Keratinocyte (primary cell): ENCODE measurements at regions not wholly inside any gene's neighbourhood (a gene's known extent, or its start where the extent isn't known, plus 50 kb on each side); places are given as distances from the start of the nearest gene placed in this dataset.

Experiments used
- DNase-seq: peaks from one replicate; pipeline ENCODE4 v3.0.0-alpha.2; 2011; ENCODE audit warnings: low read depth, missing footprints, low spot score
- FAIRE-seq: peaks from 2 replicates; lab custom pipeline; 2011; peaks lifted over from hg19 to GRCh38; lab: Jason Lieb, UNC
- H2AFZ ChIP-seq: 2 replicates; pipeline ENCODE4 v1.6.0; 2012; ENCODE audit warnings: low read length, control low read depth, inconsistent platforms; ENCODE audit not compliant: control insufficient read depth
- H3K27ac ChIP-seq: 2 replicates; pipeline ENCODE4 v1.5.1; 2011; ENCODE audit warnings: low read length; ENCODE audit not compliant: control insufficient read depth, insufficient read depth
- H3K27me3 ChIP-seq: 3 replicates; pipeline ENCODE4 v1.6.0; 2011; ENCODE audit warnings: low read length; ENCODE audit not compliant: control insufficient read depth, insufficient read depth; ENCODE audit errors: extremely low read depth
- H3K36me3 ChIP-seq, 2 experiments: 2 replicates in 1 of 2; 3 replicates in 1 of 2; pipeline ENCODE4 v1.5.1; 2011; ENCODE audit warnings: low read length in 2 of 2, mild to moderate bottlenecking in 1 of 2; ENCODE audit not compliant: control insufficient read depth in 2 of 2, insufficient read depth in 2 of 2; ENCODE audit errors: extremely low read depth in 1 of 2
- H3K4me1 ChIP-seq: 3 replicates; pipeline ENCODE4 v1.5.1; 2011; ENCODE audit warnings: low read length; ENCODE audit not compliant: control insufficient read depth, insufficient read depth; ENCODE audit errors: extremely low read depth
- H3K4me2 ChIP-seq: 3 replicates; pipeline ENCODE4 v1.6.0; 2011; ENCODE audit warnings: low read depth, low read length; ENCODE audit not compliant: control insufficient read depth, insufficient read depth; ENCODE audit errors: extremely low read depth
- H3K4me3 ChIP-seq, 3 experiments: fragments of 200-600 bp in 1 of 3; sonication (generic) in 1 of 3; 2 replicates in 2 of 3; 3 replicates in 1 of 3; pipeline ENCODE4 v1.5.1; 2011 to 2016; ENCODE audit warnings: low read length in 3 of 3, mild to moderate bottlenecking in 3 of 3, control low read depth in 2 of 3, inconsistent platforms in 1 of 3, low read depth in 1 of 3, mixed read lengths in 1 of 3, mixed run types in 1 of 3, moderate library complexity in 1 of 3; ENCODE audit not compliant: control insufficient read depth in 2 of 3, insufficient read depth in 2 of 3; ENCODE audit errors: extremely low read depth in 1 of 3
- H3K79me2 ChIP-seq: 2 replicates; pipeline ENCODE4 v1.6.0; 2012; ENCODE audit warnings: low read length; ENCODE audit not compliant: control insufficient read depth, insufficient read depth
- H3K9ac ChIP-seq: 3 replicates; pipeline ENCODE4 v1.6.0; 2011; ENCODE audit warnings: low read length; ENCODE audit not compliant: control insufficient read depth, insufficient read depth; ENCODE audit errors: extremely low read depth
- H3K9me1 ChIP-seq: 3 replicates; pipeline ENCODE4 v1.6.0; 2011; ENCODE audit warnings: low read length; ENCODE audit not compliant: control insufficient read depth, insufficient read depth; ENCODE audit errors: extremely low read depth
- H3K9me3 ChIP-seq: 2 replicates; pipeline ENCODE4 v1.5.1; 2012; ENCODE audit warnings: low read depth, low read length; ENCODE audit not compliant: control insufficient read depth
- H4K20me1 ChIP-seq: 3 replicates; pipeline ENCODE4 v1.6.0; 2011; ENCODE audit warnings: low read length; ENCODE audit not compliant: control insufficient read depth, insufficient read depth; ENCODE audit errors: extremely low read depth
- EZH2 ChIP-seq: IDR thresholded peaks from one replicate; pipeline ENCODE4 v1.6.1; 2012; ENCODE audit warnings: inconsistent platforms, mild to moderate bottlenecking, low read length, moderate library complexity
- dilution Hi-C: fragments of 300-500 bp; cut with MboI; formaldehyde crosslinking; loops from one replicate; pipeline ENCODE4 v1.7.0; 2020; ENCODE audit warnings: low sequenced_read_pairs; ENCODE audit not compliant: extremely low pct_ligation_motif_present
- TF ChIP-seq, protein P1 (sequence below), 3 experiments: IDR thresholded peaks in 1 of 3; conservative IDR thresholded peaks in 1 of 3; optimal IDR thresholded peaks in 1 of 3; 2 replicates in 2 of 3; 3 replicates in 1 of 3; pipeline versions ENCODE3 to v1.5.1; 2011; ENCODE audit warnings: low read length in 3 of 3, mild to moderate bottlenecking in 3 of 3, moderate library complexity in 2 of 3, control low read depth in 1 of 3, inconsistent platforms in 1 of 3; ENCODE audit not compliant: insufficient read depth in 2 of 3; ENCODE audit errors: extremely low read depth in 1 of 3

DNA sequence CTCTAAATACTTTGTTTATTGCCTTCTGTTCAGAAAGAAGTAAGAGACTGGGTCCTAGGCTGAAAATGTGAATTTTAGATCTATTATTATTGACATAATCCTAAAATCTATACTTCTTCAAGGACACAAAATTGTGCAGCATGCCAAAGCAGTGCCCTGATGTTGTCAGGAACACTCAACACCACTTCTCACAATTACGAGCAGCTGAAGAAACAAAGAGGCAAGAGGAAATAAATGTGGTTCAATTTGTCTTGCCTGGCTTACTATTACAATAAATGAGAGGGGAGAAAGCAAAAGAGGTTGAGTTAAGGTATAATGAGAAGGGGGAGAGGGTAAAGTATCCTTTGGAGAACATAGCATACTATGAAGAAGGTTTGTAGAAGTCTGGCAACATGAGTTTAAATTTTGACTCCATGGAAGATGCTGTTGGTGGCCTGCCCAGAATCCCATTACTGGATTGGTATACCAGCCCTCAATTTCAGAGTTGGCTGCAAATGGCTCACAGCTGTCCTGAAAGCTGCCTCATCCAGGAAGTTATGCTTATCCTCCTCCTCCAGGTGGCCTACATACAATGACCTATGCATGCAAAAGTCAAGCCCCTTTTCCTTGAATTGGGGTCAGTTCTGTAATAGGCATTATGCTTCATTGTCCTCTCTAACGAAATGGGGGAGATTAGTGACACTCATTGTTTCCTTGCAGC lies 274.6 kb upstream of the SMIM30 start:
- FAIRE-seq (no peak), DNase-seq (no peak)
- dilution Hi-C loops = no loop called here
- Histone ChIP-seq H3K9me3 (no peaks in the 10 kb centered on the region), H3K79me2 (no peaks in the 10 kb centered on the region), H3K4me3 (no peak overlapping the region), H3K9me1 (no peaks in the 10 kb centered on the region), H3K4me1 (no peaks in the 10 kb centered on the region), H3K36me3 (no peaks in the 10 kb centered on the region), H3K27me3 (no peaks in the 10 kb centered on the region), H3K4me2 (no peak overlapping the region), H3K27ac (no peak overlapping the region), H4K20me1 (no peaks in the 10 kb centered on the region), H2AFZ (no peak overlapping the region), H3K9ac (no peak overlapping the region)
- no peak for TF ChIP-seq EZH2
- TF ChIP-seq, protein P1, sequence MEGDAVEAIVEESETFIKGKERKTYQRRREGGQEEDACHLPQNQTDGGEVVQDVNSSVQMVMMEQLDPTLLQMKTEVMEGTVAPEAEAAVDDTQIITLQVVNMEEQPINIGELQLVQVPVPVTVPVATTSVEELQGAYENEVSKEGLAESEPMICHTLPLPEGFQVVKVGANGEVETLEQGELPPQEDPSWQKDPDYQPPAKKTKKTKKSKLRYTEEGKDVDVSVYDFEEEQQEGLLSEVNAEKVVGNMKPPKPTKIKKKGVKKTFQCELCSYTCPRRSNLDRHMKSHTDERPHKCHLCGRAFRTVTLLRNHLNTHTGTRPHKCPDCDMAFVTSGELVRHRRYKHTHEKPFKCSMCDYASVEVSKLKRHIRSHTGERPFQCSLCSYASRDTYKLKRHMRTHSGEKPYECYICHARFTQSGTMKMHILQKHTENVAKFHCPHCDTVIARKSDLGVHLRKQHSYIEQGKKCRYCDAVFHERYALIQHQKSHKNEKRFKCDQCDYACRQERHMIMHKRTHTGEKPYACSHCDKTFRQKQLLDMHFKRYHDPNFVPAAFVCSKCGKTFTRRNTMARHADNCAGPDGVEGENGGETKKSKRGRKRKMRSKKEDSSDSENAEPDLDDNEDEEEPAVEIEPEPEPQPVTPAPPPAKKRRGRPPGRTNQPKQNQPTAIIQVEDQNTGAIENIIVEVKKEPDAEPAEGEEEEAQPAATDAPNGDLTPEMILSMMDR (optimal IDR thresholded peaks at IDR 0.05 in 1 of 3, IDR thresholded peaks at IDR 0.05 in 1 of 3, conservative IDR thresholded peaks at IDR 0.05 in 1 of 3; ENCODE audit: extremely low read depth in 1 of 3, insufficient read depth in 2 of 3, low read length in 3 of 3) = no peak

DNA sequence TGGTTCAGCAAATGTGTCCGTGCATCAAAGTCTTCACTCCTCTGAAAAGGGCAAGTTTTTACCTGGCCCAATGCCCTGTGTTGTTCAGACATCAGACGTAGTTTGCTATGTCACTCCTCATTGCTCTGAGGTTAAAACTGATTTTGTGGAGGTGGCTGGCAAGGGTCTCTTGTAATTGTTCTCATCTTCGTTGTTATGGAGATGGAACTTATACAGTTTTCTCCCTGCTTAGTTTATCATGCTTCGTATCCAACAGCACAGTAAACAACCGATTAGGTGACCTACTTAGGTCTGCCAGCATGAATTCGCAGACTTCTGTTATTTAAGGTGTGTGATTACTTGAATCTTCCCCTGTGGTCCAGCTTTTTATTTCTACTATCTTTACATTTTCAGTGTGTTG lies 274.1 kb upstream of the SMIM30 start:
- Histone ChIP-seq H3K9me1 (no peaks in the 10 kb centered on the region), H2AFZ (no peak overlapping the region), H3K9me3 (no peaks in the 10 kb centered on the region), H3K36me3 (no peaks in the 10 kb centered on the region), H3K4me1 (no peaks in the 10 kb centered on the region), H3K27ac (no peak overlapping the region), H3K4me2 (no peak overlapping the region), H3K79me2 (no peaks in the 10 kb centered on the region), H3K9ac (no peak overlapping the region), H3K27me3 (no peaks in the 10 kb centered on the region), H4K20me1 (no peaks in the 10 kb centered on the region), H3K4me3 (no peak overlapping the region)
- TF ChIP-seq, protein P1 (optimal IDR thresholded peaks at IDR 0.05 in 1 of 3, IDR thresholded peaks at IDR 0.05 in 1 of 3, conservative IDR thresholded peaks at IDR 0.05 in 1 of 3; ENCODE audit: extremely low read depth in 1 of 3, insufficient read depth in 2 of 3, low read length in 3 of 3) = no peak
- TF ChIP-seq EZH2 = no peak
- no peak for FAIRE-seq
- DNase-seq = no peak
- dilution Hi-C loops = no loop called here
